Ascending aorta (tissue), 2 donors: ENCODE measurements at regions not wholly inside any gene's neighbourhood (a gene's known extent, or its start where the extent isn't known, plus 50 kb on each side); places are given as distances from the start of the nearest gene placed in this dataset.

Experiments
- DNase-seq, 2 donors: peaks; one replicate each; pipeline ENCODE4 v3.0.0-alpha.2; 2019; ENCODE audit warnings: low spot score in 2 of 2
- H3K27ac ChIP-seq, 2 donors: fragments of 200-600 bp; sonication (generic); one replicate each; pipeline ENCODE4 v1.5.1; 2016 to 2017; ENCODE audit warnings: mild to moderate bottlenecking in 1 of 2
- H3K27me3 ChIP-seq: fragments of 200-600 bp; sonication (generic); one replicate; pipeline ENCODE4 v1.5.1; 2017
- H3K36me3 ChIP-seq, 2 donors: fragments of 200-600 bp; sonication (generic); one replicate each; pipeline ENCODE4 v1.5.1; 2016
- H3K4me1 ChIP-seq, 2 donors: fragments of 200-600 bp; sonication (generic); one replicate each; pipeline ENCODE4 v1.5.1; 2016 to 2017; ENCODE audit warnings: mild to moderate bottlenecking in 1 of 2
- H3K4me3 ChIP-seq, 2 donors: fragments of 200-600 bp; sonication (generic); one replicate each; pipeline ENCODE4 v1.5.1; 2016 to 2017; ENCODE audit warnings: mild to moderate bottlenecking in 1 of 2
- H3K9me3 ChIP-seq, 2 donors: fragments of 200-600 bp; sonication (generic); one replicate each; pipeline ENCODE4 v1.5.1; 2016
- CTCF ChIP-seq, 3 experiments: fragments of 200-600 bp in 2 of 3; fragments of 450-650 bp in 1 of 3; sonication (generic) in 2 of 3; IDR thresholded peaks; one replicate each; pipeline ENCODE4 v1.5.1; 2016 to 2019; ENCODE audit warnings: antibody characterized with exemption in 3 of 3, mild to moderate bottlenecking in 1 of 3, moderate library complexity in 1 of 3
- intact Hi-C: fragments of 100-400 bp; cut with DNase I; formaldehyde crosslinking; loops from one replicate; pipeline ENCODE4 v1.15.1; 2023

- DNase-seq = no peak
- Histone ChIP-seq H3K9me3 (no peaks in the 10 kb centered on the region), H3K27me3 (no peaks in the 10 kb centered on the region), H3K4me3 (no peak overlapping the region), H3K4me1 (no peaks in the 10 kb centered on the region), H3K27ac (no peak overlapping the region), H3K36me3 (no peaks in the 10 kb centered on the region)
- intact Hi-C loops = no loop called here
- no peak for TF ChIP-seq CTCF (IDR thresholded peaks at IDR 0.05)
Measured at GRCh38 chr3:157633241-157633640, 130.0 kb upstream of the VEPH1 start.

GRCh38 chr3:157632075-157632474, 128.9 kb upstream of the VEPH1 start:
- intact Hi-C loops = no loop called here
- no peak overlapping the region for H3K4me3 ChIP-seq
- TF ChIP-seq CTCF (IDR thresholded peaks at IDR 0.05) = no peak

GRCh38 chr3:157631478-157631877, 128.3 kb upstream of the VEPH1 start:
- no peaks in the 10 kb centered on the region for H3K4me1 ChIP-seq
- H3K9me3 ChIP-seq = no peaks in the 10 kb centered on the region
- H3K36me3 ChIP-seq = no peaks in the 10 kb centered on the region
- intact Hi-C loops = no loop called here
- H3K27ac ChIP-seq = no peak overlapping the region
- DNase-seq = no peak
- H3K27me3 ChIP-seq = no peaks in the 10 kb centered on the region
- H3K4me3 ChIP-seq = no peak overlapping the region
- no peak for TF ChIP-seq CTCF (IDR thresholded peaks at IDR 0.05)

More at GRCh38 chr3:157632075-157632474, 128.9 kb upstream of the VEPH1 start:
- no peak for DNase-seq
- Histone ChIP-seq H3K36me3 (no peaks in the 10 kb centered on the region), H3K4me1 (no peaks in the 10 kb centered on the region), H3K27ac (no peak overlapping the region), H3K27me3 (no peaks in the 10 kb centered on the region), H3K9me3 (no peaks in the 10 kb centered on the region)

GRCh38 chr3:157626817-157627216, 123.6 kb upstream of the VEPH1 start:
- TF ChIP-seq CTCF (IDR thresholded peaks at IDR 0.05) = no peak
- Histone ChIP-seq H3K4me3 (no peak overlapping the region), H3K27ac (no peak overlapping the region), H3K9me3 (no peaks in the 10 kb centered on the region), H3K27me3 (no peaks in the 10 kb centered on the region), H3K4me1 (no peaks in the 10 kb centered on the region), H3K36me3 (no peaks in the 10 kb centered on the region)
- no peak for DNase-seq
- intact Hi-C loops = no loop called here

- Histone ChIP-seq H3K27ac (no peak overlapping the region), H3K36me3 (no peaks in the 10 kb centered on the region), H3K27me3 (no peaks in the 10 kb centered on the region), H3K4me3 (no peak overlapping the region), H3K4me1 (no peaks in the 10 kb centered on the region), H3K9me3 (no peaks in the 10 kb centered on the region)
- intact Hi-C loops = no loop called here
- no peak for DNase-seq
- no peak for TF ChIP-seq CTCF (IDR thresholded peaks at IDR 0.05)
Measured at GRCh38 chr3:157624801-157625200, 121.6 kb upstream of the VEPH1 start.

GRCh38 chr3:157618886-157619285, 115.7 kb upstream of the VEPH1 start:
- Histone ChIP-seq H3K27ac (no peak overlapping the region), H3K27me3 (no peaks in the 10 kb centered on the region), H3K4me3 (no peak overlapping the region), H3K9me3 (no peaks in the 10 kb centered on the region), H3K4me1 (no peaks in the 10 kb centered on the region), H3K36me3 (no peaks in the 10 kb centered on the region)
- TF ChIP-seq CTCF (IDR thresholded peaks at IDR 0.05) = no peak
- no peak for DNase-seq
- intact Hi-C loops = loop anchor here (1.0 to 5.0 kb wide), 3 partner anchors 288 to 815 kb away; partner anchors contain the start of gene RSRC1
